COR-L47 (cell line): ENCODE measurements at regions not wholly inside any gene's neighbourhood (a gene's known extent, or its start where the extent isn't known, plus 50 kb on each side); places are given as distances from the start of the nearest gene placed in this dataset.

Source experiments
- DNase-seq: peaks from one replicate; lab custom pipeline; 2025; lab: John Stamatoyannopoulos, UW

GRCh38 chr2:6667326-6667725 lies 198.4 kb downstream of the CMPK2 start:
- no peak for DNase-seq

GRCh38 chr2:6671913-6672312 lies 193.8 kb downstream of the CMPK2 start:
- no peak for DNase-seq

- no peak for DNase-seq
Observed at GRCh38 chr2:6674381-6674780, 191.3 kb downstream of the CMPK2 start.

- no peak for DNase-seq
Observed at GRCh38 chr2:6675791-6676190, 189.9 kb downstream of the CMPK2 start.

- DNase-seq = no peak
Observed at GRCh38 chr2:6676241-6676640, 189.5 kb downstream of the CMPK2 start.

GRCh38 chr2:6676776-6677175 lies 188.9 kb downstream of the CMPK2 start:
- DNase-seq = no peak

GRCh38 chr2:6679471-6679870 lies 186.2 kb downstream of the CMPK2 start:
- DNase-seq = no peak

- no peak for DNase-seq
Observed at GRCh38 chr2:6683516-6683915, 182.2 kb downstream of the CMPK2 start.

GRCh38 chr2:6685447-6685846 lies 180.3 kb downstream of the CMPK2 start:
- DNase-seq = no peak

- DNase-seq = peak; percentile 13
Observed at GRCh38 chr2:6692056-6692455, 173.7 kb downstream of the CMPK2 start.

- DNase-seq = no peak
Observed at GRCh38 chr2:6692819-6693218, 172.9 kb downstream of the CMPK2 start.

- peak; percentile 72 for DNase-seq
Observed at GRCh38 chr2:6694555-6694954, 171.2 kb downstream of the CMPK2 start.

- no peak for DNase-seq
Observed at GRCh38 chr2:6700335-6700734, 165.4 kb downstream of the CMPK2 start.

- no peak for DNase-seq
Observed at GRCh38 chr2:6704077-6704476, 161.6 kb downstream of the CMPK2 start.

- no peak for DNase-seq
Observed at GRCh38 chr2:6721395-6721794, 144.3 kb downstream of the CMPK2 start.

- DNase-seq = no peak
Observed at GRCh38 chr2:6722574-6722973, 143.1 kb downstream of the CMPK2 start.

- peak; percentile 94 for DNase-seq
Observed at GRCh38 chr2:6723865-6724604, 141.7 kb downstream of the CMPK2 start.

- DNase-seq = no peak
Observed at GRCh38 chr2:6724605-6725140, 141.0 kb downstream of the CMPK2 start.

- no peak for DNase-seq
Observed at GRCh38 chr2:6728156-6728555, 137.6 kb downstream of the CMPK2 start.

GRCh38 chr2:6730003-6730402 lies 135.7 kb downstream of the CMPK2 start:
- no peak for DNase-seq

GRCh38 chr2:6730649-6731532 lies 134.8 kb downstream of the CMPK2 start:
- DNase-seq = no peak

GRCh38 chr2:6739547-6739946 lies 126.2 kb downstream of the CMPK2 start:
- no peak for DNase-seq

- DNase-seq = no peak
Observed at GRCh38 chr2:6741229-6741628, 124.5 kb downstream of the CMPK2 start.
